C4-2B (cell line): ENCODE measurements at regions not wholly inside any gene's neighbourhood (a gene's known extent, or its start where the extent isn't known, plus 50 kb on each side); places are given as distances from the start of the nearest gene placed in this dataset.

Experiments used
- ZFX ChIP-seq: fragments of 450-650 bp; IDR thresholded peaks from 2 replicates; pipeline ENCODE4 v1.6.1; 2017
- TF ChIP-seq, protein P1 (sequence below): fragments of 450-650 bp; conservative IDR thresholded peaks from 2 replicates; pipeline ENCODE4 v1.5.1; 2017; ENCODE audit warnings: mild to moderate bottlenecking

DNA sequence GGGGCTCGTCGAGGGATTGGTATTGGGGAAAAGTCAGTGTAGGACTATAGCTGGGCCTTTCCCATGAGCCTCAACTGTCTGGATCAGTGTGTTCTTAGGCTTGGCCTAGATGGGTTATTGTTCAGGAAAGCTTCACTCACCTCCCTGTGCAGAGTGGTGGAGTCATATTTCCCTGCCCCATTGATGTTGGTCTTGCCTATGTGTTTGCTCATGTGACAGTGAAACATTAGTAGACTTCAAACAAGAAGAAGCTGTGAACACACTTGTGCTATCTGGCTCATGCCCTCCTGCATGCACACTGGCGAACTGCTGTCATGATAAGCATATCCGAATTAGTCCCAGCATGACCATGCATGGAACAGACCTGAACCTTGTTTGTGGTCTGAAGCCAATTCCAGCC is 171.1 kb downstream of the DHX35 start:
- TF ChIP-seq, protein P1, sequence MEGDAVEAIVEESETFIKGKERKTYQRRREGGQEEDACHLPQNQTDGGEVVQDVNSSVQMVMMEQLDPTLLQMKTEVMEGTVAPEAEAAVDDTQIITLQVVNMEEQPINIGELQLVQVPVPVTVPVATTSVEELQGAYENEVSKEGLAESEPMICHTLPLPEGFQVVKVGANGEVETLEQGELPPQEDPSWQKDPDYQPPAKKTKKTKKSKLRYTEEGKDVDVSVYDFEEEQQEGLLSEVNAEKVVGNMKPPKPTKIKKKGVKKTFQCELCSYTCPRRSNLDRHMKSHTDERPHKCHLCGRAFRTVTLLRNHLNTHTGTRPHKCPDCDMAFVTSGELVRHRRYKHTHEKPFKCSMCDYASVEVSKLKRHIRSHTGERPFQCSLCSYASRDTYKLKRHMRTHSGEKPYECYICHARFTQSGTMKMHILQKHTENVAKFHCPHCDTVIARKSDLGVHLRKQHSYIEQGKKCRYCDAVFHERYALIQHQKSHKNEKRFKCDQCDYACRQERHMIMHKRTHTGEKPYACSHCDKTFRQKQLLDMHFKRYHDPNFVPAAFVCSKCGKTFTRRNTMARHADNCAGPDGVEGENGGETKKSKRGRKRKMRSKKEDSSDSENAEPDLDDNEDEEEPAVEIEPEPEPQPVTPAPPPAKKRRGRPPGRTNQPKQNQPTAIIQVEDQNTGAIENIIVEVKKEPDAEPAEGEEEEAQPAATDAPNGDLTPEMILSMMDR = no peak
- TF ChIP-seq ZFX = no peak
